Uterus (tissue), 2 donors: ENCODE measurements at regions not wholly inside any gene's neighbourhood (a gene's known extent, or its start where the extent isn't known, plus 50 kb on each side); places are given as distances from the start of the nearest gene placed in this dataset.

ENCODE experiments used
- CTCF ChIP-seq, 4 experiments: fragments of 200-600 bp in 2 of 4; fragments of 450-650 bp in 2 of 4; sonication (generic) in 2 of 4; IDR thresholded peaks; one replicate each; pipeline ENCODE4 v1.5.1; 2016 to 2019; ENCODE audit warnings: antibody characterized with exemption in 4 of 4, mild to moderate bottlenecking in 2 of 4, moderate library complexity in 1 of 4
- POLR2A ChIP-seq, 2 donors: fragments of 450-650 bp; IDR thresholded peaks; one replicate each; pipeline ENCODE4 v1.6.1; 2016; ENCODE audit warnings: antibody characterized with exemption in 2 of 2, mild to moderate bottlenecking in 1 of 2, moderate library complexity in 1 of 2

- TF ChIP-seq CTCF (IDR thresholded peaks at IDR 0.05): no peak
- TF ChIP-seq POLR2A (IDR thresholded peaks at IDR 0.05): no peak
These were observed 1577.2 kb upstream of the LRRTM3 start for GRCh38 chr10:65348637-65349036.
